HepG2 (cell line): ENCODE measurements at regions not wholly inside any gene's neighbourhood (a gene's known extent, or its start where the extent isn't known, plus 50 kb on each side); places are given as distances from the start of the nearest gene placed in this dataset.

ENCODE experiments used
- CREM ChIP-seq, 2 experiments: sonication (generic) in 1 of 2; formaldehyde crosslinking in 1 of 2; IDR thresholded peaks; 2 replicates each; pipeline versions ENCODE4 v1.4.0 to v1.6.1; 2016 to 2020; ENCODE audit warnings: antibody characterized with exemption in 1 of 2, mild to moderate bottlenecking in 1 of 2, missing genetic modification reagents in 1 of 2
- CTCF ChIP-seq: sonication (generic); formaldehyde crosslinking; IDR thresholded peaks from 2 replicates; pipeline ENCODE4 v1.5.0; 2020; ENCODE audit warnings: mild to moderate bottlenecking, missing genetic modification reagents, moderate library complexity
- ESRRA ChIP-seq: sonication (generic); formaldehyde crosslinking; IDR thresholded peaks from 2 replicates; pipeline ENCODE4 v1.5.1; 2020; ENCODE audit warnings: mild to moderate bottlenecking, low read depth, missing genetic modification reagents
- ETV5 ChIP-seq: IDR thresholded peaks from 2 replicates; pipeline ENCODE4 v1.6.1; 2018; ENCODE audit warnings: missing biosample characterization, missing genetic modification reagents, inconsistent platforms, borderline replicate concordance
- EZH2 ChIP-seq: conservative IDR thresholded peaks from 2 replicates; pipeline ENCODE4 v1.6.1; 2012; ENCODE audit warnings: mild to moderate bottlenecking, low read depth, low read length, moderate library complexity
- MYC ChIP-seq: sonication (generic); formaldehyde crosslinking; IDR thresholded peaks from 2 replicates; pipeline ENCODE4 v1.9.0; 2021; ENCODE audit warnings: missing genetic modification reagents, borderline replicate concordance
- PBX3 ChIP-seq: sonication (generic); formaldehyde crosslinking; IDR thresholded peaks from 2 replicates; pipeline ENCODE4 v1.8.1; 2023; ENCODE audit warnings: missing genetic modification reagents, inconsistent platforms, borderline replicate concordance
- PHF8 ChIP-seq: sonication (generic); formaldehyde crosslinking; IDR thresholded peaks from 2 replicates; pipeline ENCODE4 v1.5.0; 2020; ENCODE audit warnings: missing genetic modification reagents
- POGZ ChIP-seq: sonication (generic); formaldehyde crosslinking; IDR thresholded peaks from 2 replicates; pipeline ENCODE4 v1.4.0; 2020; ENCODE audit warnings: mild to moderate bottlenecking, missing genetic modification reagents
- SRF ChIP-seq: IDR thresholded peaks from 2 replicates; pipeline ENCODE4 v1.6.1; 2011; ENCODE audit warnings: mild to moderate bottlenecking, low read depth, low read length, moderate library complexity
- ZC3H13 ChIP-seq: sonication (generic); formaldehyde crosslinking; IDR thresholded peaks from 2 replicates; pipeline ENCODE4 v1.8.1; 2023; ENCODE audit warnings: mild to moderate bottlenecking, missing genetic modification reagents, moderate library complexity
- ZNF20 ChIP-seq: sonication (generic); formaldehyde crosslinking; IDR thresholded peaks from 2 replicates; pipeline ENCODE4 v1.4.0; 2020; ENCODE audit warnings: mild to moderate bottlenecking, moderate library complexity, missing genetic modification reagents
- ZNF253 ChIP-seq: sonication (generic); formaldehyde crosslinking; IDR thresholded peaks from 2 replicates; pipeline ENCODE4 v1.8.0; 2022; ENCODE audit warnings: mild to moderate bottlenecking, missing genetic modification reagents, borderline replicate concordance
- TF ChIP-seq, protein P1 (sequence below): sonication (generic); formaldehyde crosslinking; IDR thresholded peaks from 2 replicates; pipeline ENCODE4; 2020; ENCODE audit warnings: missing genetic modification reagents, mild to moderate bottlenecking, borderline replicate concordance

GRCh38 chr9:74092491-74092834 lies 404.7 kb upstream of the RORB start:
- TF ChIP-seq ETV5 (CRISPR knock-in tag): no peak
- TF ChIP-seq CTCF (CRISPR knock-in tag): no peak
- TF ChIP-seq SRF: no peak
- no peak for TF ChIP-seq MYC
- TF ChIP-seq PBX3 (CRISPR knock-in tag): no peak
- TF ChIP-seq POGZ (CRISPR knock-in tag): no peak
- TF ChIP-seq, protein P1, sequence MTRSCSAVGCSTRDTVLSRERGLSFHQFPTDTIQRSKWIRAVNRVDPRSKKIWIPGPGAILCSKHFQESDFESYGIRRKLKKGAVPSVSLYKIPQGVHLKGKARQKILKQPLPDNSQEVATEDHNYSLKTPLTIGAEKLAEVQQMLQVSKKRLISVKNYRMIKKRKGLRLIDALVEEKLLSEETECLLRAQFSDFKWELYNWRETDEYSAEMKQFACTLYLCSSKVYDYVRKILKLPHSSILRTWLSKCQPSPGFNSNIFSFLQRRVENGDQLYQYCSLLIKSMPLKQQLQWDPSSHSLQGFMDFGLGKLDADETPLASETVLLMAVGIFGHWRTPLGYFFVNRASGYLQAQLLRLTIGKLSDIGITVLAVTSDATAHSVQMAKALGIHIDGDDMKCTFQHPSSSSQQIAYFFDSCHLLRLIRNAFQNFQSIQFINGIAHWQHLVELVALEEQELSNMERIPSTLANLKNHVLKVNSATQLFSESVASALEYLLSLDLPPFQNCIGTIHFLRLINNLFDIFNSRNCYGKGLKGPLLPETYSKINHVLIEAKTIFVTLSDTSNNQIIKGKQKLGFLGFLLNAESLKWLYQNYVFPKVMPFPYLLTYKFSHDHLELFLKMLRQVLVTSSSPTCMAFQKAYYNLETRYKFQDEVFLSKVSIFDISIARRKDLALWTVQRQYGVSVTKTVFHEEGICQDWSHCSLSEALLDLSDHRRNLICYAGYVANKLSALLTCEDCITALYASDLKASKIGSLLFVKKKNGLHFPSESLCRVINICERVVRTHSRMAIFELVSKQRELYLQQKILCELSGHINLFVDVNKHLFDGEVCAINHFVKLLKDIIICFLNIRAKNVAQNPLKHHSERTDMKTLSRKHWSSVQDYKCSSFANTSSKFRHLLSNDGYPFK (CRISPR knock-in tag): no peak
- TF ChIP-seq ESRRA (CRISPR knock-in tag): no peak
- no peak for TF ChIP-seq PHF8 (CRISPR knock-in tag)
- TF ChIP-seq CREM (IDR thresholded peaks at IDR 0.05): no peak
- no peak for TF ChIP-seq CREM (CRISPR knock-in tag; IDR thresholded peaks at IDR 0.05)
- no peak for TF ChIP-seq ZNF20 (CRISPR knock-in tag)
- no peak for TF ChIP-seq ZNF253
- no peak for TF ChIP-seq EZH2
- TF ChIP-seq ZC3H13 (CRISPR knock-in tag): no peak
